K562 (cell line): ENCODE measurements at regions not wholly inside any gene's neighbourhood (a gene's known extent, or its start where the extent isn't known, plus 50 kb on each side); places are given as distances from the start of the nearest gene placed in this dataset.

ENCODE experiments used
- ATAC-seq: fragments of 200-7000 bp; cut with Tn5 transposase; 3 replicates; pipeline ENCODE4 v1.9.1; 2020; ENCODE audit warnings: moderate library complexity
- BruUV-seq: library from RNA; stranded (reverse); fragments of 400-500 nt; replicated peaks from 2 replicates; lab custom pipeline; 2021; lab: Mats Ljungman, UMichigan
- CTCF ChIA-PET: fragments of 300-600 bp; formaldehyde crosslinking; extraction: SDS; loops from one replicate; lab custom pipeline; 2021; ENCODE audit warnings: low intra/inter-chr PET ratio; lab: Yijun Ruan, JAX
- POLR2A ChIA-PET: fragments of 300-600, 350-650 bp; sonication (Branson Sonifier 250); formaldehyde crosslinking; extraction: SDS; loops from one replicate; lab custom pipeline; 2021; ENCODE audit warnings: antibody characterized with exemption, inconsistent platforms; lab: Yijun Ruan, JAX
- DNase-seq, 4 experiments: peaks; one replicate each; pipeline versions ENCODE4 v3.0.0 to v3.0.0-alpha.2; 2011 to 2018; ENCODE audit warnings: low spot score in 3 of 4, mixed read lengths in 3 of 4; ENCODE audit errors: extremely low read depth in 1 of 4
- FAIRE-seq: peaks from 2 replicates; lab custom pipeline; 2011; peaks lifted over from hg19 to GRCh38; lab: Jason Lieb, UNC
- H2AFZ ChIP-seq: 2 replicates; pipeline ENCODE4 v1.6.0; 2011; ENCODE audit warnings: low read depth, low read length, control low read depth, inconsistent platforms
- H3K27ac ChIP-seq: fragments of 200-600 bp; 3 replicates; pipeline ENCODE4 v1.8.0; 2011; ENCODE audit warnings: low read depth, mild to moderate bottlenecking, control low read depth, inconsistent platforms, low read length, moderate library complexity, mixed read lengths; ENCODE audit errors: extremely low read depth
- H3K27me3 ChIP-seq, 2 experiments: fragments of 300-600 bp in 1 of 2; 2 replicates in 1 of 2; 3 replicates in 1 of 2; pipeline versions ENCODE4 v1.6.0 to v1.8.0; 2011; ENCODE audit warnings: inconsistent platforms in 2 of 2, low read length in 2 of 2, mild to moderate bottlenecking in 1 of 2, mixed read lengths in 1 of 2, moderate library complexity in 1 of 2; ENCODE audit not compliant: control insufficient read depth in 2 of 2, insufficient read depth in 2 of 2
- H3K36me3 ChIP-seq: fragments of 300-600 bp; 3 replicates; pipeline ENCODE4 v1.8.0; 2011; ENCODE audit warnings: mild to moderate bottlenecking, low read length, inconsistent platforms; ENCODE audit not compliant: control insufficient read depth, insufficient read depth
- H3K4me1 ChIP-seq, 2 experiments: fragments of 200-600 bp in 1 of 2; replicated peaks in 1 of 2; 2 replicates in 1 of 2; 3 replicates in 1 of 2; pipeline versions ENCODE4 v1.5.1 to v1.8.0; 2011; ENCODE audit warnings: inconsistent platforms in 2 of 2, low read length in 2 of 2, mild to moderate bottlenecking in 1 of 2, mixed read lengths in 1 of 2, moderate library complexity in 1 of 2; ENCODE audit not compliant: control insufficient read depth in 2 of 2, insufficient read depth in 2 of 2
- H3K4me2 ChIP-seq: 2 replicates; pipeline ENCODE4 v1.6.1; 2011; ENCODE audit warnings: low read length, control low read depth, inconsistent platforms, mixed read lengths; ENCODE audit not compliant: insufficient read depth
- H3K4me3 ChIP-seq: fragments of 200-600 bp; sonication (generic), shearing (Covaris generic); 2 replicates; pipeline ENCODE4 v1.5.1; 2016; ENCODE audit warnings: control low read depth, inconsistent platforms
- H3K79me2 ChIP-seq: fragments of 200-600 bp; 3 replicates; pipeline ENCODE4 v1.8.0; 2011; ENCODE audit warnings: low read length, inconsistent platforms; ENCODE audit not compliant: control insufficient read depth, insufficient read depth
- H3K9ac ChIP-seq, 2 experiments: 2 replicates each; pipeline versions ENCODE4 v1.6.0 to v1.6.1; 2011; ENCODE audit warnings: low read depth in 2 of 2, low read length in 2 of 2, control low read depth in 1 of 2, inconsistent platforms in 1 of 2, mild to moderate bottlenecking in 1 of 2, mixed read lengths in 1 of 2; ENCODE audit not compliant: insufficient read depth in 1 of 2
- H3K9me1 ChIP-seq: one replicate; pipeline ENCODE4 v1.6.0; 2011; ENCODE audit warnings: inconsistent platforms, mild to moderate bottlenecking, low read length, moderate library complexity; ENCODE audit not compliant: control insufficient read depth, insufficient read depth
- H3K9me3 ChIP-seq: replicated peaks from 2 replicates; pipeline ENCODE4 v1.5.1; 2011; ENCODE audit warnings: low read depth, low read length, inconsistent platforms; ENCODE audit not compliant: control insufficient read depth, insufficient read depth
- H4K20me1 ChIP-seq: replicated peaks from 2 replicates; pipeline ENCODE4 v1.6.1; 2011; ENCODE audit warnings: low read length, inconsistent platforms, mixed read lengths; ENCODE audit not compliant: control insufficient read depth, insufficient read depth
- KLF6 ChIP-seq: fragments of 250-450 bp; sonication (Bioruptor Pico); IDR thresholded peaks from 2 replicates; pipeline ENCODE4 v1.4.0; 2020; ENCODE audit warnings: mild to moderate bottlenecking, moderate library complexity, borderline replicate concordance
- MXD1 ChIP-seq: fragments of 250-450 bp; sonication (Bioruptor Pico); IDR thresholded peaks from 2 replicates; pipeline ENCODE4 v1.8.0; 2021; ENCODE audit warnings: borderline replicate concordance, mild to moderate bottlenecking, moderate library complexity; ENCODE audit not compliant: poor library complexity, severe bottlenecking
- ZNF280A ChIP-seq: fragments of 450-650 bp; IDR thresholded peaks from 2 replicates; pipeline ENCODE4 v1.6.1; 2018; ENCODE audit warnings: mild to moderate bottlenecking, low read depth; ENCODE audit not compliant: partially characterized antibody
- ZNF584 ChIP-seq: fragments of 200-800 bp; sonication (Bioruptor generic); IDR thresholded peaks from 2 replicates; pipeline ENCODE4 v1.6.1; 2016; ENCODE audit warnings: low read depth, mild to moderate bottlenecking, missing genetic modification characterization, missing compliant biosample characterization
- ZNF655 ChIP-seq: fragments of 250-450 bp; sonication (Bioruptor Pico); IDR thresholded peaks from 2 replicates; pipeline ENCODE4 v1.5.0; 2021
- in situ Hi-C: fragments of 300-500 bp; cut with MboI; formaldehyde crosslinking; loops from 4 replicates; pipeline ENCODE4 v1.15.0; 2018; ENCODE audit warnings: inconsistent platforms, mixed read lengths
- intact Hi-C: fragments of 100-400 bp; cut with micrococcal nuclease; formaldehyde crosslinking; loops from 2 replicates; pipeline ENCODE4 v1.14.2; 2022
- TF ChIP-seq, protein P1 (sequence below): fragments of 450-650 bp; conservative IDR thresholded peaks from 2 replicates; pipeline ENCODE4 v1.6.1; 2016; ENCODE audit warnings: missing genetic modification characterization, low read depth, mild to moderate bottlenecking, control low read depth, missing compliant biosample characterization

DNA sequence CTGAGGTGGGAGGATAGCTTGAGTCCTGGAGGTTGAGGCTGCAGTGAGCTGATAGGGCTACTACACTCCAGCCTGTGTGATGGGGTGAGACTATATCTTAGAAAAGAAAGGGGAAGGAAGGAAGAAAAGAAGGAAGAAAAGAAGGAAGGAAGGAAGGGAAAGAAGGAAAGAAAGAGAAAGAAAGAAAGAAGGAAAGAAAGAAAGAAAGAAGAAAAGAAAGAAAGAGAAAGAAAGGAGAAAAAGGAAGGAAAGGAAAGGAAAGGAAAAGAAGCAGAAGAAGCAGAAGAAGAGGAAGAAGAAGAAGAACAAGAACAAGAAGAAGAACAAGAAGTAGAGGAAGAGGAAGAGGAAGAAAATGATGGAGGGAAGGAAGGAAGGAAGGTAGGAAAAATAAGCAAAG is 1130.2 kb upstream of the MAP3K7 start:
- Histone ChIP-seq H4K20me1 (no peaks in the 10 kb centered on the region), H3K27me3 (no peaks in the 10 kb centered on the region), H3K4me1 (no peaks in the 10 kb centered on the region), H3K36me3 (no peaks in the 10 kb centered on the region), H3K4me3 (no peak overlapping the region), H3K79me2 (no peaks in the 10 kb centered on the region), H3K27ac (no peak overlapping the region), H3K9me1 (no peaks in the 10 kb centered on the region), H3K4me2 (no peak overlapping the region), H3K9ac (no peak overlapping the region), H3K9me3 (peaks cover 2% of the 10 kb centered on the region), H2AFZ (no peak overlapping the region)
- ATAC-seq: no peak
- ChIA-PET POLR2A (no interaction called here), CTCF (interaction anchor here (0.5 kb wide), 1 partner anchor 94 kb away, joined by 3 read pairs; no protein-coding TSS in a partner anchor)
- TF ChIP-seq MXD1 (CRISPR knock-in tag): no peak
- TF ChIP-seq ZNF280A: no peak
- TF ChIP-seq ZNF655 (CRISPR knock-in tag): no peak
- TF ChIP-seq ZNF584 (CRISPR knock-in tag): no peak
- no peak for TF ChIP-seq KLF6
- TF ChIP-seq, protein P1, sequence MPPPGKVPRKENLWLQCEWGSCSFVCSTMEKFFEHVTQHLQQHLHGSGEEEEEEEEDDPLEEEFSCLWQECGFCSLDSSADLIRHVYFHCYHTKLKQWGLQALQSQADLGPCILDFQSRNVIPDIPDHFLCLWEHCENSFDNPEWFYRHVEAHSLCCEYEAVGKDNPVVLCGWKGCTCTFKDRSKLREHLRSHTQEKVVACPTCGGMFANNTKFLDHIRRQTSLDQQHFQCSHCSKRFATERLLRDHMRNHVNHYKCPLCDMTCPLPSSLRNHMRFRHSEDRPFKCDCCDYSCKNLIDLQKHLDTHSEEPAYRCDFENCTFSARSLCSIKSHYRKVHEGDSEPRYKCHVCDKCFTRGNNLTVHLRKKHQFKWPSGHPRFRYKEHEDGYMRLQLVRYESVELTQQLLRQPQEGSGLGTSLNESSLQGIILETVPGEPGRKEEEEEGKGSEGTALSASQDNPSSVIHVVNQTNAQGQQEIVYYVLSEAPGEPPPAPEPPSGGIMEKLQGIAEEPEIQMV (tag): no peak
- no peak for DNase-seq
- no peak for FAIRE-seq
- intact Hi-C loops: no loop called here
- in situ Hi-C loops: no loop called here
- BruUV-seq: no TSS peak
